ENCODE measurements at regions not wholly inside any gene's neighbourhood (a gene's known extent, or its start where the extent isn't known, plus 50 kb on each side); places are given as distances from the start of the nearest gene placed in this dataset.

DNA sequence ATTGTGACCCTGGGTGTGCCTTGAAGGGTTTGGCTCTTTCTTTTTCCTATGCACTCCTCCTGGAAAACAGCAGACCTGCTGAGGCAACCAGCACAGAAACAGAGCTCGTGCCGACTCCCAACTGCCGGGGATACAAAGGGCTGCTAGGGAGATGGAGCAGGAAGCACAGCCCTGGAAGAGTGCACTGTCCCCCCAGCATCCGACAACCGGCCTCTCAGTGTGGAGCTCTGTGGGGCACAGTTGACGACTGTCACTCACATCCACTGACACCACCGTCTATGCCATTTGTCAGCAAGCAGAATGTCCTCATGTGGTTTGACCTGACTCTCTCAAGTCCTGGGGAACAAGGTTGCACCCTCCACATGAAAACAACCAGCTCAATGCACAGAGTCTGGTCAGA lies 290.4 kb downstream of the TNS1 start:
- TF ChIP-seq, protein P1, sequence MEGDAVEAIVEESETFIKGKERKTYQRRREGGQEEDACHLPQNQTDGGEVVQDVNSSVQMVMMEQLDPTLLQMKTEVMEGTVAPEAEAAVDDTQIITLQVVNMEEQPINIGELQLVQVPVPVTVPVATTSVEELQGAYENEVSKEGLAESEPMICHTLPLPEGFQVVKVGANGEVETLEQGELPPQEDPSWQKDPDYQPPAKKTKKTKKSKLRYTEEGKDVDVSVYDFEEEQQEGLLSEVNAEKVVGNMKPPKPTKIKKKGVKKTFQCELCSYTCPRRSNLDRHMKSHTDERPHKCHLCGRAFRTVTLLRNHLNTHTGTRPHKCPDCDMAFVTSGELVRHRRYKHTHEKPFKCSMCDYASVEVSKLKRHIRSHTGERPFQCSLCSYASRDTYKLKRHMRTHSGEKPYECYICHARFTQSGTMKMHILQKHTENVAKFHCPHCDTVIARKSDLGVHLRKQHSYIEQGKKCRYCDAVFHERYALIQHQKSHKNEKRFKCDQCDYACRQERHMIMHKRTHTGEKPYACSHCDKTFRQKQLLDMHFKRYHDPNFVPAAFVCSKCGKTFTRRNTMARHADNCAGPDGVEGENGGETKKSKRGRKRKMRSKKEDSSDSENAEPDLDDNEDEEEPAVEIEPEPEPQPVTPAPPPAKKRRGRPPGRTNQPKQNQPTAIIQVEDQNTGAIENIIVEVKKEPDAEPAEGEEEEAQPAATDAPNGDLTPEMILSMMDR (conservative IDR thresholded peaks at IDR 0.05; ENCODE audit: low read depth, low read length): no peak
- no peak for TF ChIP-seq EZH2 (IDR thresholded peaks at IDR 0.05; ENCODE audit: borderline replicate concordance, low read depth, low read length, poor library complexity, severe bottlenecking)
- H3K4me3 ChIP-seq (ENCODE audit: low read depth, low read length, poor library complexity, severe bottlenecking): no peak overlapping the region
- H3K36me3 ChIP-seq (ENCODE audit: insufficient read depth, low read length, poor library complexity, severe bottlenecking): no peaks in the 10 kb centered on the region
- H3K9me3 ChIP-seq (ENCODE audit: low read depth, low read length, poor library complexity, severe bottlenecking): no peaks in the 10 kb centered on the region
- H3K27ac ChIP-seq (ENCODE audit: low read depth, low read length, poor library complexity, severe bottlenecking): no peak overlapping the region
- H3K27me3 ChIP-seq (replicated peaks; ENCODE audit: insufficient read depth, low read depth, low read length, poor library complexity): no peaks in the 10 kb centered on the region
- intact Hi-C loops (cut with micrococcal nuclease; ENCODE audit: unreplicated experiment): loop anchor here (2.0 to 5.0 kb wide), 5 partner anchors 185 to 1194 kb away; partner anchors contain the start of gene IGFBP5
- DNase-seq (ENCODE audit: low spot score): no peak
- no TSS peak for BruUV-seq (replicated peaks)
- ChIA-PET POLR2A (ENCODE audit: low non-redundant PET) (no interaction called here), CTCF (interaction anchor here (1.0 to 1.1 kb wide), 2 partner anchors 19 to 1017 kb away, joined by 3 to 6 read pairs; partner anchors contain the start of gene IGFBP5)
- no peaks in the 10 kb centered on the region for H3K4me1 ChIP-seq (ENCODE audit: insufficient read depth, low read length, poor library complexity, severe bottlenecking)

DNA sequence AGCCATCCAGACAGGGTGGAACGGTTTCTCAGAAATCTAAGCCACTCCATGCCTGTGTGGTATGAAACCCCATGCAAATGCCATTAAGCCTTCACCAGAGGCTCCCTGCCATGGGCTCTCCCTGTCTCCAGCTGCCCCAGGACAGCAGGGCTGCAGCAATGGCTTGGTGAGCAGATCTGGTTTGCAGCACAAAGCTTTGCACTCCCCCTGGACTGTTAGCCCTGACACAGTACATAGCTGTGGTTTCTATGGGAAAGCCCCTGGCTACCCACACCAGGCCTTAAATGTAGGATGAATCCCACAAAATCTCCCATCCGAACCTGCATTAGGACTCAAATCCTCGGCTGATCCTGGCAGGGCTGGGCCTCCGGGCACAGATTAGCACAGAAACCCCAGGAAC lies 291.6 kb downstream of the TNS1 start:
- TF ChIP-seq EZH2 (IDR thresholded peaks at IDR 0.05; ENCODE audit: borderline replicate concordance, low read depth, low read length, poor library complexity, severe bottlenecking): no peak
- TF ChIP-seq, protein P1 (conservative IDR thresholded peaks at IDR 0.05; ENCODE audit: low read depth, low read length): no peak
- no peak overlapping the region for H3K27ac ChIP-seq (ENCODE audit: low read depth, low read length, poor library complexity, severe bottlenecking)
- intact Hi-C loops (cut with micrococcal nuclease; ENCODE audit: unreplicated experiment): loop anchor here (5.0 kb wide), 4 partner anchors 184 to 1029 kb away; partner anchors contain the start of gene IGFBP5
- H3K4me1 ChIP-seq (ENCODE audit: insufficient read depth, low read length, poor library complexity, severe bottlenecking): no peaks in the 10 kb centered on the region
- DNase-seq (ENCODE audit: low spot score): no peak
- no peaks in the 10 kb centered on the region for H3K27me3 ChIP-seq (replicated peaks; ENCODE audit: insufficient read depth, low read depth, low read length, poor library complexity)
- H3K36me3 ChIP-seq (ENCODE audit: insufficient read depth, low read length, poor library complexity, severe bottlenecking): no peaks in the 10 kb centered on the region
- H3K9me3 ChIP-seq (ENCODE audit: low read depth, low read length, poor library complexity, severe bottlenecking): no peaks in the 10 kb centered on the region
- CTCF ChIA-PET: no interaction called here
- no TSS peak for BruUV-seq (replicated peaks)
- POLR2A ChIA-PET (ENCODE audit: low non-redundant PET): no interaction called here
- H3K4me3 ChIP-seq (ENCODE audit: low read depth, low read length, poor library complexity, severe bottlenecking): no peak overlapping the region

DNA sequence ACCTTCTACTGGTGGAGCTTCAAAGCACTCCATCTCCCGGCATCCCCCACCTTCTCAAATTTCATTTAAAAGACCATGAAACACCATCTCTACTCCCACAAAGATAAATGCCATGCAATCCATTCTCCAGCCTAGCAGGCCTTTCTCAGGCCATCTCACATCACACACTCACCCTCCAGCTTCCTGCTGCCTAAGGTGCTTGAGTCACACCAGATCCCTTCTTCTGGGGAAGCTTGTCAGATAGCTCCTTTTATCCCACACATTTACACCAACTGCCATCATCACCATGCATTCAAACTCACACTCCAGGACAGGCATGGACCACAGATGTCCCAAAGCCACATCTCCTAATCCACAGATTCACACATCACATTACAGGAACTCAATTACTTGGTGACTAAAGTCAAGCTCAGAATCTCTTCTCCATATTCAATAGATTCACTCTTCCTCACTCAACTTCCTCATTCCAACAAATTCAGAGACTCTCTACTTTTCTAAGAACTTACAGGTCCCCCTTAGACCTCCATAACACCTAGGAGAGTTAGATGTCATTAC lies 292.5 kb downstream of the TNS1 start:
- H3K27ac ChIP-seq (ENCODE audit: low read depth, low read length, poor library complexity, severe bottlenecking): no peak overlapping the region
- no peak for TF ChIP-seq EZH2 (IDR thresholded peaks at IDR 0.05; ENCODE audit: borderline replicate concordance, low read depth, low read length, poor library complexity, severe bottlenecking)
- TF ChIP-seq, protein P1 (conservative IDR thresholded peaks at IDR 0.05; ENCODE audit: low read depth, low read length): no peak
- intact Hi-C loops (cut with micrococcal nuclease; ENCODE audit: unreplicated experiment): loop anchor here (5.0 kb wide), 4 partner anchors 183 to 1028 kb away; partner anchors contain the start of gene IGFBP5
- H3K4me1 ChIP-seq (ENCODE audit: insufficient read depth, low read length, poor library complexity, severe bottlenecking): no peaks in the 10 kb centered on the region
- ChIA-PET CTCF (no interaction called here), POLR2A (ENCODE audit: low non-redundant PET) (no interaction called here)
- no peak overlapping the region for H3K4me3 ChIP-seq (ENCODE audit: low read depth, low read length, poor library complexity, severe bottlenecking)
- no peak for DNase-seq (ENCODE audit: low spot score)
- H3K27me3 ChIP-seq (replicated peaks; ENCODE audit: insufficient read depth, low read depth, low read length, poor library complexity): no peaks in the 10 kb centered on the region
- H3K9me3 ChIP-seq (ENCODE audit: low read depth, low read length, poor library complexity, severe bottlenecking): no peaks in the 10 kb centered on the region
- no TSS peak for BruUV-seq (replicated peaks)
- H3K36me3 ChIP-seq (ENCODE audit: insufficient read depth, low read length, poor library complexity, severe bottlenecking): no peaks in the 10 kb centered on the region
